HL-60 (cell line): ENCODE measurements at regions not wholly inside any gene's neighbourhood (a gene's known extent, or its start where the extent isn't known, plus 50 kb on each side); places are given as distances from the start of the nearest gene placed in this dataset.
"Not testable (repeated sequence)": the region's sequence is repeated elsewhere in the genome, so short reads cannot be mapped to it uniquely, and the experiment has no call there.

Source experiments
- DNase-seq, 2 experiments: peaks; one replicate each; pipeline ENCODE4 v3.0.0-alpha.2; 2010 to 2020; ENCODE audit warnings: low read depth in 1 of 2, low spot score in 1 of 2
- H3K27ac ChIP-seq: fragments of 250-450 bp; sonication (Bioruptor Pico); replicated peaks from 2 replicates; pipeline ENCODE4 v1.5.1; 2020; ENCODE audit warnings: mild to moderate bottlenecking, moderate library complexity
- H3K27me3 ChIP-seq: fragments of 250-450 bp; sonication (Bioruptor Pico); 2 replicates; pipeline ENCODE4 v1.5.1; 2021; ENCODE audit warnings: mild to moderate bottlenecking, moderate library complexity; ENCODE audit not compliant: insufficient read depth, poor library complexity, severe bottlenecking
- H3K4me3 ChIP-seq: replicated peaks from 2 replicates; pipeline ENCODE4 v1.5.1; 2011; ENCODE audit warnings: mild to moderate bottlenecking, control low read depth, low read length; ENCODE audit not compliant: insufficient read depth
- GABPA ChIP-seq: IDR thresholded peaks from 2 replicates; pipeline ENCODE4 v1.6.1; 2012; ENCODE audit warnings: low read depth
- POLR2AphosphoS5 ChIP-seq: IDR thresholded peaks from 2 replicates; pipeline ENCODE4 v1.6.1; 2012; ENCODE audit warnings: low read depth
- SPI1 ChIP-seq: IDR thresholded peaks from 2 replicates; pipeline ENCODE4 v1.6.1; 2012; ENCODE audit warnings: low read depth, mild to moderate bottlenecking, borderline replicate concordance
- TF ChIP-seq, protein P1 (sequence below): IDR thresholded peaks from 2 replicates; pipeline ENCODE4 v1.6.1; 2012; ENCODE audit warnings: low read depth; ENCODE audit not compliant: insufficient replicate concordance
- TF ChIP-seq, protein P2 (sequence below): IDR thresholded peaks from one replicate; pipeline ENCODE4 v1.5.1; 2011; ENCODE audit warnings: low read length, control low read depth, inconsistent platforms; ENCODE audit not compliant: insufficient read depth

DNA sequence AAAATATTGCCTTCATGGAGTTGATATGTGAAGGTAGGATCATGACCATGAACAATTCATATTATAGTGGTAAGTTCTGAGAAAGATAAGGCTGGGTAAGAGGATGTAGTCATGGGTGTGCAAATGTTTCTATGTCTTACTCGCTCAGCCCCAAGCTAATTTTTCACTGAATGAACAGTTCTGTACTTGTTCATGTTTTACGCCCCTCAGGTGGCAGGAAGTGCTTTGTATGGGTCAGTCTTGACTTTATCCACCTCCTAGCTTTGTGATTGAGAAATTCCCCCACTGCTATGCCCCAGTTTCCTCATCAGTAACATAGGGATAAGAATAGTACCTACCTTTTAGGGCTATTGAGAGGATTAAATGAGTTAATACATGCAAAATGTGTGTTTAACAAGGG is 148.2 kb upstream of the KCNG1 start:
- Histone ChIP-seq H3K27me3 (peaks cover 3% of the 10 kb centered on the region), H3K27ac (no peak overlapping the region), H3K4me3 (no peak overlapping the region)
- DNase-seq = no peak
- TF ChIP-seq, protein P1, sequence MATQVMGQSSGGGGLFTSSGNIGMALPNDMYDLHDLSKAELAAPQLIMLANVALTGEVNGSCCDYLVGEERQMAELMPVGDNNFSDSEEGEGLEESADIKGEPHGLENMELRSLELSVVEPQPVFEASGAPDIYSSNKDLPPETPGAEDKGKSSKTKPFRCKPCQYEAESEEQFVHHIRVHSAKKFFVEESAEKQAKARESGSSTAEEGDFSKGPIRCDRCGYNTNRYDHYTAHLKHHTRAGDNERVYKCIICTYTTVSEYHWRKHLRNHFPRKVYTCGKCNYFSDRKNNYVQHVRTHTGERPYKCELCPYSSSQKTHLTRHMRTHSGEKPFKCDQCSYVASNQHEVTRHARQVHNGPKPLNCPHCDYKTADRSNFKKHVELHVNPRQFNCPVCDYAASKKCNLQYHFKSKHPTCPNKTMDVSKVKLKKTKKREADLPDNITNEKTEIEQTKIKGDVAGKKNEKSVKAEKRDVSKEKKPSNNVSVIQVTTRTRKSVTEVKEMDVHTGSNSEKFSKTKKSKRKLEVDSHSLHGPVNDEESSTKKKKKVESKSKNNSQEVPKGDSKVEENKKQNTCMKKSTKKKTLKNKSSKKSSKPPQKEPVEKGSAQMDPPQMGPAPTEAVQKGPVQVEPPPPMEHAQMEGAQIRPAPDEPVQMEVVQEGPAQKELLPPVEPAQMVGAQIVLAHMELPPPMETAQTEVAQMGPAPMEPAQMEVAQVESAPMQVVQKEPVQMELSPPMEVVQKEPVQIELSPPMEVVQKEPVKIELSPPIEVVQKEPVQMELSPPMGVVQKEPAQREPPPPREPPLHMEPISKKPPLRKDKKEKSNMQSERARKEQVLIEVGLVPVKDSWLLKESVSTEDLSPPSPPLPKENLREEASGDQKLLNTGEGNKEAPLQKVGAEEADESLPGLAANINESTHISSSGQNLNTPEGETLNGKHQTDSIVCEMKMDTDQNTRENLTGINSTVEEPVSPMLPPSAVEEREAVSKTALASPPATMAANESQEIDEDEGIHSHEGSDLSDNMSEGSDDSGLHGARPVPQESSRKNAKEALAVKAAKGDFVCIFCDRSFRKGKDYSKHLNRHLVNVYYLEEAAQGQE = no peak
- TF ChIP-seq, protein P2, sequence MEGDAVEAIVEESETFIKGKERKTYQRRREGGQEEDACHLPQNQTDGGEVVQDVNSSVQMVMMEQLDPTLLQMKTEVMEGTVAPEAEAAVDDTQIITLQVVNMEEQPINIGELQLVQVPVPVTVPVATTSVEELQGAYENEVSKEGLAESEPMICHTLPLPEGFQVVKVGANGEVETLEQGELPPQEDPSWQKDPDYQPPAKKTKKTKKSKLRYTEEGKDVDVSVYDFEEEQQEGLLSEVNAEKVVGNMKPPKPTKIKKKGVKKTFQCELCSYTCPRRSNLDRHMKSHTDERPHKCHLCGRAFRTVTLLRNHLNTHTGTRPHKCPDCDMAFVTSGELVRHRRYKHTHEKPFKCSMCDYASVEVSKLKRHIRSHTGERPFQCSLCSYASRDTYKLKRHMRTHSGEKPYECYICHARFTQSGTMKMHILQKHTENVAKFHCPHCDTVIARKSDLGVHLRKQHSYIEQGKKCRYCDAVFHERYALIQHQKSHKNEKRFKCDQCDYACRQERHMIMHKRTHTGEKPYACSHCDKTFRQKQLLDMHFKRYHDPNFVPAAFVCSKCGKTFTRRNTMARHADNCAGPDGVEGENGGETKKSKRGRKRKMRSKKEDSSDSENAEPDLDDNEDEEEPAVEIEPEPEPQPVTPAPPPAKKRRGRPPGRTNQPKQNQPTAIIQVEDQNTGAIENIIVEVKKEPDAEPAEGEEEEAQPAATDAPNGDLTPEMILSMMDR = no peak
- no peak for TF ChIP-seq GABPA
- TF ChIP-seq POLR2AphosphoS5 = no peak
- TF ChIP-seq SPI1 = no peak

DNA sequence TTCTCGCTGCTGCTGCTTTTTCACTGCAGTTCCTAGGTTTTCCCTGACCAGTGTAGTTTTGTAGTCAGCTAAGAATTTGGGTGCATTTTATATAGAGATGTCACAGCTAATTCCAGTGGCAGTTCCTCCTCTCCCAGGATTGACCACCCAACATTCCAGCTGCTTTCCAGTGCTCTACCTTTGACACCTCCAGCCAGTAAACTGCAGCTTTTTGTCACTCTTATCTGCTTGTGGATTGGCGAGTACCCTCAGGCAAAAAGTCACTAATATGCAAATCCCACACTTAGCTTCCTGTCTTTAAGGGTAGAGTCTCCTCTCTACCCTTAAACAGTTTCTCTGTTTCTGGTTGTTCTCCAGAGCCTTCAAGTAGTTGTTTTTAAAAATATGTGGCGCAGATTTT is 146.9 kb upstream of the KCNG1 start:
- Histone ChIP-seq H3K27ac (no peak overlapping the region), H3K27me3 (peaks cover 3% of the 10 kb centered on the region), H3K4me3 (no peak overlapping the region)
- TF ChIP-seq POLR2AphosphoS5 (no peak), SPI1 (no peak), GABPA (no peak)
- TF ChIP-seq, protein P2 = no peak
- TF ChIP-seq, protein P1 = no peak
- no peak for DNase-seq

DNA sequence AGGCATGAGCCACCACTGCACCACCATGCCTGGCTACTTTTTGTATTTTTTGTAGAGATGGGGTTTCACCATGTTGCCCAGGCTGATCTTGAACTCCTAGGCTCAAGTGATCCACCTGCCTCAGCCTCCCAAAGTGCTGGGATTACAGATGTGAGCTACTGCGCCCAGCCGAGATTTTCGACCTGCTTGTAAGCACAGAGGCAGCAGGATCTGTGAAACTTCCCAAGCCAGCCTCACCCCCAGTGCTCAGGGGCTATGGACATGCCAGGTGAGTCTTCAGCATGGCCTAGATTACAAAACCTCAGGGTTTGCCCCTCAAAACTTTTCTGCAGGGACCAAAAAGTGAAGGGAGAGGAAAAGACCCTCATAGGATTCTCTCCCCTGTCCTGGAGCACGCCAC is 145.0 kb upstream of the KCNG1 start:
- not testable (repeated sequence) for H3K27me3 ChIP-seq, H3K27ac ChIP-seq, H3K4me3 ChIP-seq, DNase-seq

DNA sequence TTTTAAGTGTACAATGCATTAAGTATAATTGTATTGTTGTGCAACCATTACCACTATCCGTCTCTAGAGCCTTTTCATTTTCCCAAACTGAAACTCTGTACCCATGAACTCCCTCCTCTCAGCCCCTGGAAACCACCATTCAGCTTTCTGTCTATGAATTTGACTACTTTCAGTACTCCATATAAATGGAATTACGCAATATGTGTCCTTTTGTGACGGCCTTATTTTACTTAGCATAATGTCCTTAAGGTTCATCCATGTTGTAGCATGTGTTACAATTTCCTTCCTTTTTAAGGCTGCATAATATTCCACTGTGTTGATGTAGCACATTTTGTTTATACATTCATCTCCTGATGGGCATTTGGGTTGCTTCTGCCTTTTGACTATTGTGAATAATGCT is 143.6 kb upstream of the KCNG1 start:
- Histone ChIP-seq H3K27me3 (no peaks in the 10 kb centered on the region), H3K27ac (no peak overlapping the region), H3K4me3 (no peak overlapping the region)
- TF ChIP-seq SPI1 = no peak
- TF ChIP-seq, protein P2 = no peak
- TF ChIP-seq GABPA = no peak
- no peak for DNase-seq

DNA sequence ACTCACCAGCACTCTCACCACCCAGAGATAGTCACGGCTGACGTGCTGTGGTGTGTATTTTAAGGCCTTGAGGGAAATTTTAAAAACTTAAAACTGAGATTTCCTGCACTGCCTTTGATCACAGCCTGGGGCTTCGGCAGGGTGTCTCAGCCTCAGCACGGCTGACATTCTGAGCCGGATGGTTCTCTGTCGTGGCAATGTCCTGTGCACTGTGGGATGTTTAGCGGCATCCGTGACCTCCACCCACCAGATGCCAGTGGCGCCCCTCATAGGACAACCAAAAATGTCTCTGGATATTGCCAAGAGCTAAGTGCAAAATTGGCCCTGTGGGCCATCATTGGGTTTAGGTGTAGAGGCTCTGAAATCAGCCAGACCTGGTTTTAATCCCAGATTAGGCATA is 142.2 kb upstream of the KCNG1 start:
- Histone ChIP-seq H3K27ac (no peak overlapping the region), H3K4me3 (no peak overlapping the region), H3K27me3 (no peaks in the 10 kb centered on the region)
- no peak for DNase-seq
- TF ChIP-seq GABPA (no peak), POLR2AphosphoS5 (no peak), SPI1 (no peak)
- TF ChIP-seq, protein P1 = no peak
- TF ChIP-seq, protein P2 = no peak
